ENCODE measurements at regions not wholly inside any gene's neighbourhood (a gene's known extent, or its start where the extent isn't known, plus 50 kb on each side); places are given as distances from the start of the nearest gene placed in this dataset.

- Histone ChIP-seq H2AFZ (ENCODE audit: low read length) (no peak overlapping the region), H3K9me3 (ENCODE audit: low read length) (peaks cover 95% of the 10 kb centered on the region), H4K20me1 (ENCODE audit: insufficient read depth, low read length) (no peaks in the 10 kb centered on the region), H3K36me3 (replicated peaks in 1 of 2; ENCODE audit: control insufficient read depth in 1 of 2, insufficient read depth in 2 of 2, low read length in 2 of 2) (no peaks in the 10 kb centered on the region), H3K4me3 (replicated peaks in 1 of 3; ENCODE audit: insufficient read depth in 1 of 3, low read depth in 2 of 3, low read length in 3 of 3) (no peak overlapping the region), H3K79me2 (ENCODE audit: insufficient read depth, low read length) (no peaks in the 10 kb centered on the region), H3K4me2 (ENCODE audit: low read depth, low read length) (no peak overlapping the region), H3K27me3 (ENCODE audit: control insufficient read depth in 1 of 2, insufficient read depth in 2 of 2, low read length in 2 of 2) (no peaks in the 10 kb centered on the region), H3K4me1 (ENCODE audit: insufficient read depth, low read length) (no peaks in the 10 kb centered on the region), H3K27ac (ENCODE audit: extremely low read length, insufficient read depth, low read length) (no peak overlapping the region), H3K9ac (ENCODE audit: insufficient read depth, low read depth, low read length) (no peak overlapping the region)
- ATAC-seq (no peak), DNase-seq (ENCODE audit: low spot score) (no peak), FAIRE-seq (no peak)
- BruUV-seq (replicated peaks) = no TSS peak
- ChIA-PET CTCF (ENCODE audit: low intra/inter-chr PET ratio, low total read pairs) (no interaction called here), POLR2A (no interaction called here)
- 4% methylated on average over 6 of the region's 6 CpGs for WGBS (ENCODE audit: low lambda C conversion rate)
- in situ Hi-C loops (cut with HindIII; ENCODE audit: extremely low pct_ligation_motif_present, low pct_unique_long_range_greater_than_20kb) = no loop called here
- intact Hi-C loops (cut with micrococcal nuclease; ENCODE audit: unreplicated experiment) = no loop called here
- TF ChIP-seq THAP8 (CRISPR knock-in tag; IDR thresholded peaks at IDR 0.05; ENCODE audit: borderline replicate concordance) (no peak), GABPA (IDR thresholded peaks at IDR 0.05; ENCODE audit: low read depth, low read length) (no peak), GABPA (CRISPR knock-in tag; IDR thresholded peaks at IDR 0.05; ENCODE audit: low read depth) (no peak), ZNF205 (CRISPR knock-in tag; IDR thresholded peaks at IDR 0.05) (no peak), SP140L (CRISPR knock-in tag; IDR thresholded peaks at IDR 0.05; ENCODE audit: borderline replicate concordance) (no peak), NR2F2 (IDR thresholded peaks at IDR 0.05; ENCODE audit: borderline replicate concordance, low read depth) (no peak), KDM1A (CRISPR knock-in tag; IDR thresholded peaks at IDR 0.05) (no peak), ZNF646 (CRISPR knock-in tag; IDR thresholded peaks at IDR 0.05) (no peak), TFDP2 (CRISPR knock-in tag; IDR thresholded peaks at IDR 0.05) (no peak), MBD4 (IDR thresholded peaks at IDR 0.05; ENCODE audit: borderline replicate concordance, low read length) (no peak), HMG20A (CRISPR knock-in tag; IDR thresholded peaks at IDR 0.05; ENCODE audit: borderline replicate concordance) (no peak), RARA (CRISPR knock-in tag; IDR thresholded peaks at IDR 0.05) (no peak), SUZ12 (IDR thresholded peaks at IDR 0.05; ENCODE audit: low read depth, low read length) (no peak)
- TF ChIP-seq, protein P1, sequence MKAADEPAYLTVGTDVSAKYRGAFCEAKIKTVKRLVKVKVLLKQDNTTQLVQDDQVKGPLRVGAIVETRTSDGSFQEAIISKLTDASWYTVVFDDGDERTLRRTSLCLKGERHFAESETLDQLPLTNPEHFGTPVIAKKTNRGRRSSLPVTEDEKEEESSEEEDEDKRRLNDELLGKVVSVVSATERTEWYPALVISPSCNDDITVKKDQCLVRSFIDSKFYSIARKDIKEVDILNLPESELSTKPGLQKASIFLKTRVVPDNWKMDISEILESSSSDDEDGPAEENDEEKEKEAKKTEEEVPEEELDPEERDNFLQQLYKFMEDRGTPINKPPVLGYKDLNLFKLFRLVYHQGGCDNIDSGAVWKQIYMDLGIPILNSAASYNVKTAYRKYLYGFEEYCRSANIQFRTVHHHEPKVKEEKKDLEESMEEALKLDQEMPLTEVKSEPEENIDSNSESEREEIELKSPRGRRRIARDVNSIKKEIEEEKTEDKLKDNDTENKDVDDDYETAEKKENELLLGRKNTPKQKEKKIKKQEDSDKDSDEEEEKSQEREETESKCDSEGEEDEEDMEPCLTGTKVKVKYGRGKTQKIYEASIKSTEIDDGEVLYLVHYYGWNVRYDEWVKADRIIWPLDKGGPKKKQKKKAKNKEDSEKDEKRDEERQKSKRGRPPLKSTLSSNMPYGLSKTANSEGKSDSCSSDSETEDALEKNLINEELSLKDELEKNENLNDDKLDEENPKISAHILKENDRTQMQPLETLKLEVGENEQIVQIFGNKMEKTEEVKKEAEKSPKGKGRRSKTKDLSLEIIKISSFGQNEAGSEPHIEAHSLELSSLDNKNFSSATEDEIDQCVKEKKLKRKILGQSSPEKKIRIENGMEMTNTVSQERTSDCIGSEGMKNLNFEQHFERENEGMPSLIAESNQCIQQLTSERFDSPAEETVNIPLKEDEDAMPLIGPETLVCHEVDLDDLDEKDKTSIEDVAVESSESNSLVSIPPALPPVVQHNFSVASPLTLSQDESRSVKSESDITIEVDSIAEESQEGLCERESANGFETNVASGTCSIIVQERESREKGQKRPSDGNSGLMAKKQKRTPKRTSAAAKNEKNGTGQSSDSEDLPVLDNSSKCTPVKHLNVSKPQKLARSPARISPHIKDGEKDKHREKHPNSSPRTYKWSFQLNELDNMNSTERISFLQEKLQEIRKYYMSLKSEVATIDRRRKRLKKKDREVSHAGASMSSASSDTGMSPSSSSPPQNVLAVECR (CRISPR knock-in tag; IDR thresholded peaks at IDR 0.05; ENCODE audit: borderline replicate concordance) = no peak
These were observed 325.8 kb upstream of the SPHKAP start for GRCh38 chr2:228507231-228507824.

Measured in HepG2 (cell line).